ENCODE measurements at regions not wholly inside any gene's neighbourhood (a gene's known extent, or its start where the extent isn't known, plus 50 kb on each side); places are given as distances from the start of the nearest gene placed in this dataset.

GRCh38 chr6:141667580-141668309 lies 465.0 kb upstream of the GJE1 start:
- DNase-seq, result no peak

GRCh38 chr6:141666187-141666586 lies 466.5 kb upstream of the GJE1 start:
- no peak for DNase-seq

GRCh38 chr6:141664744-141665143 lies 468.0 kb upstream of the GJE1 start:
- no peak for DNase-seq

GRCh38 chr6:141659582-141659981 lies 473.1 kb upstream of the GJE1 start:
- no peak for DNase-seq

GRCh38 chr6:141658696-141659095 lies 474.0 kb upstream of the GJE1 start:
- DNase-seq, result no peak

GRCh38 chr6:141657812-141658211 lies 474.9 kb upstream of the GJE1 start:
- no peak for DNase-seq

GRCh38 chr6:141653590-141653989 lies 479.1 kb upstream of the GJE1 start:
- DNase-seq, result no peak

GRCh38 chr6:141641951-141642350 lies 490.8 kb upstream of the GJE1 start:
- no peak for DNase-seq

- DNase-seq, result no peak
Observed at GRCh38 chr6:141641406-141641805, 491.3 kb upstream of the GJE1 start.

- DNase-seq, result no peak
Observed at GRCh38 chr6:141635621-141636020, 497.1 kb upstream of the GJE1 start.

- DNase-seq, result no peak
Observed at GRCh38 chr6:141634269-141634668, 498.5 kb upstream of the GJE1 start.

- no peak for DNase-seq
Observed at GRCh38 chr6:141624301-141624700, 508.4 kb upstream of the GJE1 start.

- DNase-seq, result no peak
Observed at GRCh38 chr6:141618180-141618581, 514.5 kb upstream of the GJE1 start.

GRCh38 chr6:141610741-141611140 lies 522.0 kb upstream of the GJE1 start:
- DNase-seq, result no peak

- no peak for DNase-seq
Observed at GRCh38 chr6:141607956-141608355, 524.8 kb upstream of the GJE1 start.

- DNase-seq, result no peak
Observed at GRCh38 chr6:141598487-141598886, 534.2 kb upstream of the GJE1 start.

GRCh38 chr6:141594874-141595273 lies 537.9 kb upstream of the GJE1 start:
- no peak for DNase-seq

GRCh38 chr6:141593311-141593710 lies 539.4 kb upstream of the GJE1 start:
- DNase-seq, result no peak

GRCh38 chr6:141587482-141588266 lies 545.1 kb upstream of the GJE1 start:
- DNase-seq, result no peak

- DNase-seq, result no peak
Observed at GRCh38 chr6:141580988-141581552, 551.7 kb upstream of the GJE1 start.

- DNase-seq, result no peak
Observed at GRCh38 chr6:141580131-141580530, 552.6 kb upstream of the GJE1 start.

GRCh38 chr6:141576751-141577150 lies 556.0 kb upstream of the GJE1 start:
- no peak for DNase-seq

GRCh38 chr6:141562851-141563763 lies 569.6 kb upstream of the GJE1 start:
- DNase-seq, result peak; percentile 50
